Thyroid gland (tissue), 4 donors: ENCODE measurements at regions not wholly inside any gene's neighbourhood (a gene's known extent, or its start where the extent isn't known, plus 50 kb on each side); places are given as distances from the start of the nearest gene placed in this dataset.

Experiments used
- CTCF ChIP-seq, 6 experiments: fragments of 200-600 bp in 3 of 6; fragments of 450-650 bp in 3 of 6; sonication (generic) in 3 of 6; IDR thresholded peaks; one replicate each; pipeline ENCODE4 v1.5.1; 2016 to 2019; ENCODE audit warnings: antibody characterized with exemption in 6 of 6, mild to moderate bottlenecking in 2 of 6, inconsistent platforms in 1 of 6, moderate library complexity in 1 of 6
- POLR2A ChIP-seq, 2 donors: fragments of 450-650 bp; IDR thresholded peaks; one replicate each; pipeline ENCODE4 v1.6.1; 2017; ENCODE audit warnings: antibody characterized with exemption in 2 of 2, mild to moderate bottlenecking in 2 of 2, moderate library complexity in 1 of 2

GRCh38 chr7:132683896-132684690 lies 107.8 kb upstream of the PLXNA4 start:
- TF ChIP-seq CTCF (IDR thresholded peaks at IDR 0.05): no peak
- no peak for TF ChIP-seq POLR2A (IDR thresholded peaks at IDR 0.05)
